ENCODE measurements at regions not wholly inside any gene's neighbourhood (a gene's known extent, or its start where the extent isn't known, plus 50 kb on each side); places are given as distances from the start of the nearest gene placed in this dataset.

GRCh38 chr14:86672080-86672479 is 1142.1 kb downstream of the FLRT2 start:
- dilution Hi-C loops (cut with HindIII; ENCODE audit: low sequenced_read_pairs, unreplicated experiment) (no loop called here), intact Hi-C loops (cut with micrococcal nuclease) (no loop called here), in situ Hi-C loops (cut with MboI; ENCODE audit: low sequenced_read_pairs) (no loop called here)
- no peaks in the 10 kb centered on the region for H3K9me3 ChIP-seq (ENCODE audit: control insufficient read depth, insufficient read depth, low read length)
- ChIA-PET POLR2A (ENCODE audit: unreplicated experiment) (no interaction called here), CTCF (no interaction called here)
- H3K4me2 ChIP-seq (ENCODE audit: low read depth, low read length): no peak overlapping the region
- H3K4ac ChIP-seq (ENCODE audit: low read depth, low read length): no peak overlapping the region
- no peak overlapping the region for H3K18ac ChIP-seq (ENCODE audit: low read depth, low read length)
- H2AFZ ChIP-seq (replicated peaks; ENCODE audit: low read length, poor library complexity): no peak overlapping the region
- BruUV-seq (replicated peaks): no TSS peak
- no peak overlapping the region for H3K56ac ChIP-seq (ENCODE audit: extremely low read depth, insufficient read depth, low read length)
- DNase-seq (no peak), ATAC-seq (ENCODE audit: low read depth) (no peak)
- H4K5ac ChIP-seq (ENCODE audit: low read depth, low read length): no peak overlapping the region
- H3K9ac ChIP-seq (ENCODE audit: low read depth, low read length): no peak overlapping the region
- no CpG with 5 or more reads among the region's 2 CpGs for WGBS, 2 experiments (ENCODE audit: extremely low coverage in 2 of 2, insufficient read length in 1 of 2)
- H2AK9ac ChIP-seq (replicated peaks; ENCODE audit: low read depth, low read length, poor library complexity): no peak overlapping the region
- no peak for TF ChIP-seq RFX5 (IDR thresholded peaks at IDR 0.05; ENCODE audit: low read depth, low read length)
- TF ChIP-seq ELK1 (IDR thresholded peaks at IDR 0.05; ENCODE audit: borderline replicate concordance, low read depth, low read length): no peak
- TF ChIP-seq BHLHE40 (IDR thresholded peaks at IDR 0.05; ENCODE audit: low read depth, low read length): no peak
- TF ChIP-seq MAFK (IDR thresholded peaks at IDR 0.05; ENCODE audit: low read depth, low read length): no peak
- TF ChIP-seq, protein P1, sequence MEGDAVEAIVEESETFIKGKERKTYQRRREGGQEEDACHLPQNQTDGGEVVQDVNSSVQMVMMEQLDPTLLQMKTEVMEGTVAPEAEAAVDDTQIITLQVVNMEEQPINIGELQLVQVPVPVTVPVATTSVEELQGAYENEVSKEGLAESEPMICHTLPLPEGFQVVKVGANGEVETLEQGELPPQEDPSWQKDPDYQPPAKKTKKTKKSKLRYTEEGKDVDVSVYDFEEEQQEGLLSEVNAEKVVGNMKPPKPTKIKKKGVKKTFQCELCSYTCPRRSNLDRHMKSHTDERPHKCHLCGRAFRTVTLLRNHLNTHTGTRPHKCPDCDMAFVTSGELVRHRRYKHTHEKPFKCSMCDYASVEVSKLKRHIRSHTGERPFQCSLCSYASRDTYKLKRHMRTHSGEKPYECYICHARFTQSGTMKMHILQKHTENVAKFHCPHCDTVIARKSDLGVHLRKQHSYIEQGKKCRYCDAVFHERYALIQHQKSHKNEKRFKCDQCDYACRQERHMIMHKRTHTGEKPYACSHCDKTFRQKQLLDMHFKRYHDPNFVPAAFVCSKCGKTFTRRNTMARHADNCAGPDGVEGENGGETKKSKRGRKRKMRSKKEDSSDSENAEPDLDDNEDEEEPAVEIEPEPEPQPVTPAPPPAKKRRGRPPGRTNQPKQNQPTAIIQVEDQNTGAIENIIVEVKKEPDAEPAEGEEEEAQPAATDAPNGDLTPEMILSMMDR (conservative IDR thresholded peaks at IDR 0.05; ENCODE audit: low read depth, low read length): no peak
- no peak for TF ChIP-seq POLR2A (IDR thresholded peaks at IDR 0.05; ENCODE audit: low read depth, low read length)
- TF ChIP-seq MAZ (IDR thresholded peaks at IDR 0.05; ENCODE audit: borderline replicate concordance, low read depth, low read length): no peak
- TF ChIP-seq MXI1 (IDR thresholded peaks at IDR 0.05; ENCODE audit: borderline replicate concordance, low read depth, low read length): no peak
- no peak for TF ChIP-seq FOS (IDR thresholded peaks at IDR 0.05; ENCODE audit: low read depth, low read length)
- no peaks in the 10 kb centered on the region for H3K36me3 ChIP-seq (ENCODE audit: control insufficient read depth, insufficient read depth, low read length)
- no peak overlapping the region for H3K4me3 ChIP-seq (ENCODE audit: insufficient read depth, low read depth, low read length)
- H4K8ac ChIP-seq (ENCODE audit: low read depth in 2 of 2, low read length in 2 of 2): no peak overlapping the region
- H3K79me1 ChIP-seq (ENCODE audit: low read depth in 1 of 2, low read length in 2 of 2): no peaks in the 10 kb centered on the region
- H2BK120ac ChIP-seq (ENCODE audit: low read depth, low read length): no peak overlapping the region
- H2BK20ac ChIP-seq (ENCODE audit: low read depth, low read length): no peak overlapping the region
- H3K9me1 ChIP-seq (ENCODE audit: insufficient read depth, low read length): peaks cover 3% of the 10 kb centered on the region; the same call in 1 of the 2 replicates
- H4K20me1 ChIP-seq (ENCODE audit: insufficient read depth, low read length): no peaks in the 10 kb centered on the region
- H2BK5ac ChIP-seq (ENCODE audit: low read depth, low read length, poor library complexity, severe bottlenecking): no peak overlapping the region
- H3K23ac ChIP-seq (ENCODE audit: low read depth, low read length): no peak overlapping the region
- H2AK5ac ChIP-seq (ENCODE audit: low read depth, low read length): no peak overlapping the region
- peaks cover 4% of the 10 kb centered on the region for H3K4me1 ChIP-seq (ENCODE audit: control insufficient read depth, insufficient read depth, low read length)
- no peaks in the 10 kb centered on the region for H3K27me3 ChIP-seq (ENCODE audit: control insufficient read depth, insufficient read depth, low read length)
- no peak overlapping the region for H3K14ac ChIP-seq (replicated peaks; ENCODE audit: low read depth, low read length)
- H4K91ac ChIP-seq (ENCODE audit: insufficient read depth, low read depth, low read length): no peak overlapping the region
- no peak overlapping the region for H3K27ac ChIP-seq (ENCODE audit: insufficient read depth, low read length)
- H2BK15ac ChIP-seq (ENCODE audit: low read depth, low read length): no peak overlapping the region

Data from IMR-90 (cell line).